HEK293 (cell line): ENCODE measurements at regions not wholly inside any gene's neighbourhood (a gene's known extent, or its start where the extent isn't known, plus 50 kb on each side); places are given as distances from the start of the nearest gene placed in this dataset.

Experiments used
- CTCF ChIA-PET: fragments of 350-600 bp; formaldehyde crosslinking; extraction: SDS; loops from one replicate; lab custom pipeline; 2021; ENCODE audit warnings: antibody characterized with exemption; lab: Yijun Ruan, JAX
- POLR2A ChIA-PET: fragments of 300-600 bp; formaldehyde crosslinking; extraction: SDS; loops from one replicate; lab custom pipeline; 2020; ENCODE audit warnings: antibody characterized with exemption, inconsistent platforms; lab: Yijun Ruan, JAX
- H3K27ac ChIP-seq: fragments of 200-500 bp; sonication (Bioruptor generic); 2 replicates; pipeline ENCODE4 v1.5.1; 2014; ENCODE audit warnings: low read depth, low read length, control low read depth, inconsistent platforms; ENCODE audit errors: extremely low read depth
- H3K36me3 ChIP-seq, 2 experiments: fragments of 200-500 bp in 1 of 2; sonication (Bioruptor generic) in 1 of 2; 1 replicate in 1 of 2; 2 replicates in 1 of 2; pipeline ENCODE4 v1.5.1; 2014 to 2017; ENCODE audit warnings: inconsistent platforms in 2 of 2, low read length in 2 of 2; ENCODE audit not compliant: control insufficient read depth in 2 of 2, insufficient read depth in 1 of 2
- H3K4me1 ChIP-seq: fragments of 200-500 bp; sonication (Bioruptor generic); 2 replicates; pipeline ENCODE4 v1.5.1; 2014; ENCODE audit warnings: mild to moderate bottlenecking, low read length, inconsistent platforms; ENCODE audit not compliant: control insufficient read depth, insufficient read depth
- H3K4me3 ChIP-seq: 2 replicates; pipeline ENCODE4 v1.5.1; 2011; ENCODE audit warnings: low read depth, mild to moderate bottlenecking, control low read depth, low read length, moderate library complexity
- H3K9me3 ChIP-seq: fragments of 200-500 bp; sonication (Bioruptor generic); 2 replicates; pipeline ENCODE4 v1.5.1; 2014; ENCODE audit warnings: low read depth, low read length, inconsistent platforms; ENCODE audit not compliant: control insufficient read depth, insufficient read depth
- BCL11B ChIP-seq: fragments of 450-650 bp; formaldehyde crosslinking; IDR thresholded peaks from 2 replicates; pipeline ENCODE4 v1.5.1; 2016; ENCODE audit warnings: low read depth, missing biosample characterization, missing genetic modification characterization
- KLF10 ChIP-seq: fragments of 450-650 bp; IDR thresholded peaks from 2 replicates; pipeline ENCODE4 v1.5.1; 2018; ENCODE audit warnings: missing biosample characterization, mild to moderate bottlenecking, missing genetic modification characterization
- OSR2 ChIP-seq: fragments of 450-650 bp; formaldehyde crosslinking; IDR thresholded peaks from 2 replicates; pipeline ENCODE4 v1.5.1; 2016; ENCODE audit warnings: missing biosample characterization, missing genetic modification characterization
- SP7 ChIP-seq: fragments of 450-650 bp; formaldehyde crosslinking; IDR thresholded peaks from 2 replicates; pipeline ENCODE4 v1.5.1; 2016; ENCODE audit warnings: missing biosample characterization, missing genetic modification characterization
- TCF7L2 ChIP-seq: IDR thresholded peaks from 2 replicates; pipeline ENCODE4 v1.6.1; 2011; ENCODE audit warnings: low read depth, mild to moderate bottlenecking, inconsistent platforms, low read length, moderate library complexity, borderline replicate concordance
- YY2 ChIP-seq: fragments of 450-650 bp; formaldehyde crosslinking; IDR thresholded peaks from 2 replicates; pipeline ENCODE4 v1.5.1; 2016; ENCODE audit warnings: missing biosample characterization, missing genetic modification characterization
- ZBTB49 ChIP-seq: fragments of 450-650 bp; formaldehyde crosslinking; IDR thresholded peaks from 2 replicates; pipeline ENCODE4 v1.5.1; 2016; ENCODE audit warnings: missing biosample characterization, missing genetic modification characterization, low read depth
- ZIC2 ChIP-seq: fragments of 450-650 bp; formaldehyde crosslinking; IDR thresholded peaks from 2 replicates; pipeline ENCODE4 v1.5.1; 2016; ENCODE audit warnings: missing biosample characterization, missing genetic modification characterization
- ZNF114 ChIP-seq: fragments of 450-650 bp; formaldehyde crosslinking; IDR thresholded peaks from 2 replicates; pipeline ENCODE4 v1.5.0; 2017; ENCODE audit warnings: missing biosample characterization, missing genetic modification characterization
- ZNF221 ChIP-seq: fragments of 450-650 bp; formaldehyde crosslinking; IDR thresholded peaks from 2 replicates; pipeline ENCODE4 v1.5.1; 2017; ENCODE audit warnings: missing biosample characterization, missing genetic modification characterization, borderline replicate concordance
- ZNF223 ChIP-seq: fragments of 450-650 bp; formaldehyde crosslinking; IDR thresholded peaks from 2 replicates; pipeline ENCODE4 v1.5.1; 2016; ENCODE audit warnings: missing biosample characterization, missing genetic modification characterization
- ZNF24 ChIP-seq: fragments of 450-650 bp; formaldehyde crosslinking; IDR thresholded peaks from 2 replicates; pipeline ENCODE4 v1.5.1; 2016; ENCODE audit warnings: missing biosample characterization, missing genetic modification characterization
- ZNF266 ChIP-seq: fragments of 450-650 bp; formaldehyde crosslinking; IDR thresholded peaks from 2 replicates; pipeline ENCODE4 v1.5.1; 2016; ENCODE audit warnings: missing biosample characterization, missing genetic modification characterization, low read depth
- ZNF335 ChIP-seq: fragments of 450-650 bp; formaldehyde crosslinking; conservative IDR thresholded peaks from 2 replicates; pipeline ENCODE4 v1.5.1; 2016; ENCODE audit warnings: missing biosample characterization, missing genetic modification characterization
- ZNF391 ChIP-seq: fragments of 450-650 bp; formaldehyde crosslinking; IDR thresholded peaks from 2 replicates; pipeline ENCODE4 v1.5.1; 2016; ENCODE audit warnings: low read depth, missing biosample characterization, missing genetic modification characterization, borderline replicate concordance
- ZNF404 ChIP-seq: fragments of 450-650 bp; formaldehyde crosslinking; IDR thresholded peaks from 2 replicates; pipeline ENCODE4 v1.5.1; 2017; ENCODE audit warnings: missing biosample characterization, missing genetic modification characterization
- ZNF529 ChIP-seq: fragments of 450-650 bp; formaldehyde crosslinking; IDR thresholded peaks from 2 replicates; pipeline ENCODE4 v1.5.1; 2017; ENCODE audit warnings: missing genetic modification characterization, missing biosample characterization; ENCODE audit not compliant: insufficient replicate concordance
- ZNF704 ChIP-seq: fragments of 450-650 bp; formaldehyde crosslinking; IDR thresholded peaks from 2 replicates; pipeline ENCODE4 v1.5.1; 2016; ENCODE audit warnings: missing biosample characterization, missing genetic modification characterization
- ZSCAN18 ChIP-seq: fragments of 450-650 bp; formaldehyde crosslinking; IDR thresholded peaks from 2 replicates; pipeline ENCODE4 v1.5.1; 2016; ENCODE audit warnings: missing biosample characterization, missing genetic modification characterization

GRCh38 chr15:95192923-95193322 is 961.6 kb downstream of the MCTP2 start:
- no peaks in the 10 kb centered on the region for H3K36me3 ChIP-seq
- H3K4me3 ChIP-seq = no peak overlapping the region
- CTCF ChIA-PET = no interaction called here
- no peak overlapping the region for H3K27ac ChIP-seq
- H3K4me1 ChIP-seq = peaks cover 4% of the 10 kb centered on the region; the same call in 1 of the 2 replicates
- POLR2A ChIA-PET = no interaction called here
- no peaks in the 10 kb centered on the region for H3K9me3 ChIP-seq
- TF ChIP-seq ZNF114 (tag by site-specific recombination) = no peak
- TF ChIP-seq SP7 (tag by site-specific recombination) = no peak
- no peak for TF ChIP-seq ZNF704
- no peak for TF ChIP-seq OSR2 (tag by site-specific recombination)
- no peak for TF ChIP-seq ZSCAN18
- TF ChIP-seq BCL11B = no peak
- TF ChIP-seq ZNF335 (tag by site-specific recombination) = no peak
- TF ChIP-seq ZNF391 (tag by site-specific recombination) = no peak
- no peak for TF ChIP-seq ZNF404 (tag by site-specific recombination)
- no peak for TF ChIP-seq ZNF266
- TF ChIP-seq ZNF24 (tag by site-specific recombination) = no peak
- TF ChIP-seq ZBTB49 = no peak
- TF ChIP-seq YY2 (tag by site-specific recombination) = no peak
- no peak for TF ChIP-seq ZIC2
- TF ChIP-seq, all 188 proteins: peak for 0

DNA sequence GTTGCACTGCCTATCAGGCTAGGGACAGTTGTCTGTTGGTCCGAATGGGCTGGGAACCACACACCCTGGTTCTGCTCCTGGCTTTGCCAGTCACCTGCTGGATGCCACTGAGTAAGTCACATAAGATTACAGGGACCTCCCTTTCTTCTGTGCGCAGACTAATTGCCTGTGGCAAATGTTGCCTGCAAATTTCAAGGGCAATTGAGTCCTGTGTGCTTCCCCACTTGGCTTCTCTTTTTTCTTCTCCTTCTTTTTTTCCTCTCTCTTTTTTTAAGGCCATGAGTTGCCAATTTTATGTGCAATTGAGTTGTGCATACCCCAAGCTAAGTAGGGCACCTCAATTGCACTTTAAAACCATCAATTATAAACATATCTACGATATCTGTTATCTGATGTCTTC is 963.4 kb downstream of the MCTP2 start:
- no peak for TF ChIP-seq ZNF221 (tag by site-specific recombination)
- TF ChIP-seq ZNF529 (tag by site-specific recombination) = no peak
- TF ChIP-seq KLF10 = no peak
- no peak for TF ChIP-seq ZNF223 (tag by site-specific recombination)
- 0 out of 2 replicates have a peak, but pooled peaks have one; percentile 35 for TF ChIP-seq TCF7L2
- Histone ChIP-seq H3K9me3 (no peaks in the 10 kb centered on the region), H3K4me3 (no peak overlapping the region), H3K27ac (no peak overlapping the region), H3K36me3 (no peaks in the 10 kb centered on the region), H3K4me1 (peaks cover 4% of the 10 kb centered on the region; the same call in 1 of the 2 replicates)
- ChIA-PET CTCF (interaction anchor here (0.7 kb wide), 1 partner anchor 21 kb away, joined by 4 read pairs; no protein-coding TSS in a partner anchor), POLR2A (no interaction called here)
